ENCODE measurements at regions not wholly inside any gene's neighbourhood (a gene's known extent, or its start where the extent isn't known, plus 50 kb on each side); places are given as distances from the start of the nearest gene placed in this dataset.

DNA sequence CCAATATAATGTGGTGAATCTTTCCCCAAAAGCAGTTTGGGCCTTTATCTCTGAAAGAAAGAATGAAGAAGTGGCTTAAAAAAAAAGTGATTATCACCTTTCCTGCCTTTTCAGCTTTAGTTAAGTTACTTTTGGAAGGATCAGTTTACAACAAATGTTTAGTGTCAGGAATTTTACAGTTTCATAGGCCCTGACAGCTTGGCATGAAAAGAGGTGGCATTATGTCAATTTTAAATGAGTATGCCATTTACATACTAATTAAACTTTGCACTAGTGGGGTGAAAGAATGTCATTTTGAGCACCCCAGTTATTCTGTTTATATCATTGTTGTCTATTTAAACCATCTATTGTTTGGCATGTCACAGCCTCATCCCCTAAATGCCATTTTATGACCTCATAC lies 763.5 kb upstream of the FANCL start:
- CTCF ChIA-PET = no interaction called here
- no peaks in the 10 kb centered on the region for H3K27me3 Mint-ChIP-seq
- Histone ChIP-seq H3K4me3 (ENCODE audit: low read length) (no peak overlapping the region), H3K4me1 (ENCODE audit: insufficient read depth, low read length) (no peaks in the 10 kb centered on the region), H3K36me3 (ENCODE audit: insufficient read depth, low read length) (no peaks in the 10 kb centered on the region), H3K27ac (ENCODE audit: low read depth in 1 of 2, low read length in 2 of 2) (no peak overlapping the region), H3K27me3 (ENCODE audit: control insufficient read depth in 1 of 2, insufficient read depth in 2 of 2, low read length in 2 of 2) (no peaks in the 10 kb centered on the region), H3K9me3 (ENCODE audit: control insufficient read depth in 1 of 2, insufficient read depth in 1 of 2, low read length in 2 of 2) (no peaks in the 10 kb centered on the region)
- intact Hi-C loops (cut with DNase I, micrococcal nuclease) = no loop called here
- POLR2A ChIA-PET = no interaction called here
- TF ChIP-seq, protein P1, sequence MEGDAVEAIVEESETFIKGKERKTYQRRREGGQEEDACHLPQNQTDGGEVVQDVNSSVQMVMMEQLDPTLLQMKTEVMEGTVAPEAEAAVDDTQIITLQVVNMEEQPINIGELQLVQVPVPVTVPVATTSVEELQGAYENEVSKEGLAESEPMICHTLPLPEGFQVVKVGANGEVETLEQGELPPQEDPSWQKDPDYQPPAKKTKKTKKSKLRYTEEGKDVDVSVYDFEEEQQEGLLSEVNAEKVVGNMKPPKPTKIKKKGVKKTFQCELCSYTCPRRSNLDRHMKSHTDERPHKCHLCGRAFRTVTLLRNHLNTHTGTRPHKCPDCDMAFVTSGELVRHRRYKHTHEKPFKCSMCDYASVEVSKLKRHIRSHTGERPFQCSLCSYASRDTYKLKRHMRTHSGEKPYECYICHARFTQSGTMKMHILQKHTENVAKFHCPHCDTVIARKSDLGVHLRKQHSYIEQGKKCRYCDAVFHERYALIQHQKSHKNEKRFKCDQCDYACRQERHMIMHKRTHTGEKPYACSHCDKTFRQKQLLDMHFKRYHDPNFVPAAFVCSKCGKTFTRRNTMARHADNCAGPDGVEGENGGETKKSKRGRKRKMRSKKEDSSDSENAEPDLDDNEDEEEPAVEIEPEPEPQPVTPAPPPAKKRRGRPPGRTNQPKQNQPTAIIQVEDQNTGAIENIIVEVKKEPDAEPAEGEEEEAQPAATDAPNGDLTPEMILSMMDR (IDR thresholded peaks at IDR 0.05) = no peak
- H3K4me3 Mint-ChIP-seq = no peak overlapping the region
- H3K9me3 Mint-ChIP-seq = no peaks in the 10 kb centered on the region
- ATAC-seq (ENCODE audit: poor library complexity) = no peak
- no peaks in the 10 kb centered on the region for H3K4me1 Mint-ChIP-seq (ENCODE audit: low read depth)
- no peak overlapping the region for H3K27ac Mint-ChIP-seq
- no peaks in the 10 kb centered on the region for H3K36me3 Mint-ChIP-seq (ENCODE audit: low read depth)
- DNase-seq = no peak

DNA sequence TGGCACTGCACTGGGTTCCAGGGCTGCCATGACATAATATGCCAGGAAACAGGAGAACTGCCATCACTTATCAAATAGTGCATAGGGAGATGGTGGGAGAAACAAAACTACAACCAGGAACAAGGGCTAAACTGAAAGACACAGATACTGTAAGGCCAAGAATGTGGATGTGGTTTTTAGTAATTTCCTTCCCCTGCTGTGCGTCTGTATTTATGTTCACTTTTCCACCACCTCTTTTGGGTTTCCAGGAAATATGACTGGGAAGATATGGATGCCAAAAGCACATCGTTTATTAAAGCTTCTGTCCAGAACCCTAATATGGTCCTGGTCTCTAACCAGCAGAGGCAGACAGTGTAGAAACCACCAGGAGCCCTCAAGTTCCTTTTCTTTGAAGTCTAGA lies 759.7 kb upstream of the FANCL start:
- no peaks in the 10 kb centered on the region for H3K36me3 Mint-ChIP-seq (ENCODE audit: low read depth)
- intact Hi-C loops (cut with DNase I, micrococcal nuclease) = no loop called here
- no peaks in the 10 kb centered on the region for H3K36me3 ChIP-seq (ENCODE audit: insufficient read depth, low read length)
- no peak overlapping the region for H3K4me3 Mint-ChIP-seq
- no peak overlapping the region for H3K4me3 ChIP-seq (ENCODE audit: low read length)
- H3K9me3 Mint-ChIP-seq = no peaks in the 10 kb centered on the region
- H3K4me1 Mint-ChIP-seq (ENCODE audit: low read depth) = no peaks in the 10 kb centered on the region
- ATAC-seq (ENCODE audit: poor library complexity) = no peak
- no peak for DNase-seq
- ChIA-PET POLR2A (no interaction called here), CTCF (no interaction called here)
- no peaks in the 10 kb centered on the region for H3K9me3 ChIP-seq (ENCODE audit: control insufficient read depth in 1 of 2, insufficient read depth in 1 of 2, low read length in 2 of 2)
- H3K27ac Mint-ChIP-seq = no peak overlapping the region
- no peaks in the 10 kb centered on the region for H3K27me3 Mint-ChIP-seq
- no peak overlapping the region for H3K27ac ChIP-seq (ENCODE audit: low read depth in 1 of 2, low read length in 2 of 2)
- TF ChIP-seq, protein P1 (IDR thresholded peaks at IDR 0.05) = no peak
- no peaks in the 10 kb centered on the region for H3K4me1 ChIP-seq (ENCODE audit: insufficient read depth, low read length)
- no peaks in the 10 kb centered on the region for H3K27me3 ChIP-seq (ENCODE audit: control insufficient read depth in 1 of 2, insufficient read depth in 2 of 2, low read length in 2 of 2)

DNA sequence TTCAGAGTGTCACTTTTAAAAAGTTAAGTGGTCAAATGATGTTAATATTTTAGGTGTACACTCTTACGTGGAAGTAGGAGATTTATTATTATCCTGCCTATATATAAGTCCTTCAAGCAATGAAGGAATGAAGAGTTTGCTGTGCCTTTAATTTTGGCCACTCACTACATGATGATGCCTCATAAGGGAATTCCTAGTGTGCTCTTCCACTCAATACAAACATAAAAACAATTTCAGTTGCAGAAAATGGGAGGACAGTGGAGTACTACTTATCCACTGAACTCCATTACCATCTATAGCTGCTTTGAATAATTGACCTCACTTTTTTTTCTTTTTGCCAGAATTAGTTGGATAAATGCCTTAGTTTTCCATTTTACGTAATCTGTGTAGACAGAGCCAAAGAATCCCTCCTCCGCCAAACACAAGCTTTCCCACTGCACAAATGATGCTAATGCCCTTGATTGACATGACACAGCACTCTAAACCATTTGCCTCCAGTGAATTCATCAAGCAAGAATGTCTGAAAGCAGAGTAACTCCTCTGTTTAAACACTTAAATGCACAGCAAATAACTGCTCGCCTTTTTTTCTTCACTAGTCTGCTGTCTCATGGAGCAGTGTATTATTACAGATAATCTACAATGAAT lies 751.1 kb upstream of the FANCL start:
- TF ChIP-seq, protein P1 (IDR thresholded peaks at IDR 0.05) = no peak
- H3K27me3 ChIP-seq (ENCODE audit: control insufficient read depth in 1 of 2, insufficient read depth in 2 of 2, low read length in 2 of 2) = no peaks in the 10 kb centered on the region
- ATAC-seq (ENCODE audit: poor library complexity) (no peak), DNase-seq (no peak)
- ChIA-PET POLR2A (no interaction called here), CTCF (no interaction called here)
- H3K4me1 Mint-ChIP-seq (ENCODE audit: low read depth) = no peaks in the 10 kb centered on the region
- no peak overlapping the region for H3K27ac ChIP-seq (ENCODE audit: low read depth in 1 of 2, low read length in 2 of 2)
- H3K36me3 ChIP-seq (ENCODE audit: insufficient read depth, low read length) = no peaks in the 10 kb centered on the region
- no peak overlapping the region for H3K4me3 Mint-ChIP-seq
- no peaks in the 10 kb centered on the region for H3K4me1 ChIP-seq (ENCODE audit: insufficient read depth, low read length)
- H3K9me3 Mint-ChIP-seq = no peaks in the 10 kb centered on the region
- no peaks in the 10 kb centered on the region for H3K36me3 Mint-ChIP-seq (ENCODE audit: low read depth)
- H3K4me3 ChIP-seq (ENCODE audit: low read length) = no peak overlapping the region
- H3K27me3 Mint-ChIP-seq = no peaks in the 10 kb centered on the region
- H3K9me3 ChIP-seq (ENCODE audit: control insufficient read depth in 1 of 2, insufficient read depth in 1 of 2, low read length in 2 of 2) = no peaks in the 10 kb centered on the region
- no peak overlapping the region for H3K27ac Mint-ChIP-seq
- intact Hi-C loops (cut with DNase I, micrococcal nuclease) = no loop called here

Data from CD4-positive, alpha-beta T cell (primary cell).